Left hindlimb (tissue), 1 donor: ENCODE measurements at regions not wholly inside any gene's neighbourhood (a gene's known extent, or its start where the extent isn't known, plus 50 kb on each side); places are given as distances from the start of the nearest gene placed in this dataset.

Source experiments
- DNase-seq: peaks from one replicate; pipeline ENCODE4 v3.0.0-alpha.2; 2018

DNA sequence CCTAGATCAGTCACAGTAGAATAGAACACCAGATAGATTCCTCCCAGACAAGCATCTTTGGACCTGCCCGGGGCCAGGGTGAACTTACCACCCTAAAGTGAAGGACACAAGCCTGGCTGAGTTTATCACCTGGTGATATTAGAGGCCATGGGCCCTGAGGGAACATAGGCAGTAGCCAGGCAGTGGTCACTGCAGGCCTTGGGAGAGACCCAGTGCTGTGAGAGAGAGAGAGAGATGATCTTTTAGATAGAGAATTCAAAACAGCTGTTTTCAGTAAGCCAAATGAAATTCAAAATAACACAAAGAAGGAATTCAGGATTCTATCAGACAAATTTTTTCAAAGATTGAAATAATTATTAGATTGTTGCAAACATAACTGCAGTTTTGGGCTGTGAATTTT, 1679.9 kb downstream of the EFNB2 start:
- no peak for DNase-seq

DNA sequence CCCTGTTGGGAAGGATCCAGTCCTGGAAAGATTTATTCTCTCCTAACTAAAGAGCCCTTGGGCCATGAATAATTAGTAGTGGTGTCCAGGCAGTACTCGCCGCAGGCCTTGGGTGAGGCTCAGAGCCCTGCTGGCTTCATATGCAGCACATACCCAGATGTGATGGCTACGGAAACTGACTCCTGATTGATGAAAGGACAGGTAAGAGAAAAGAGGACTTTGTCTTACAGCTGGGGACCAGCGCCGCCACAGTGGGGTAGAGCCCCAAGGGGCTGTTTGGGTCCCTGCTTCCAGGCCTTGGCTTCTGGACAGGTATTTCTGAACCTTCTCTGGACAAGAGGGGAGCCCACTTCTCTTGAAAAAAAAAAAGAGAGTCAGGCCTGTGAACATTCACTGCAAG, 1680.8 kb downstream of the EFNB2 start:
- DNase-seq = no peak

DNA sequence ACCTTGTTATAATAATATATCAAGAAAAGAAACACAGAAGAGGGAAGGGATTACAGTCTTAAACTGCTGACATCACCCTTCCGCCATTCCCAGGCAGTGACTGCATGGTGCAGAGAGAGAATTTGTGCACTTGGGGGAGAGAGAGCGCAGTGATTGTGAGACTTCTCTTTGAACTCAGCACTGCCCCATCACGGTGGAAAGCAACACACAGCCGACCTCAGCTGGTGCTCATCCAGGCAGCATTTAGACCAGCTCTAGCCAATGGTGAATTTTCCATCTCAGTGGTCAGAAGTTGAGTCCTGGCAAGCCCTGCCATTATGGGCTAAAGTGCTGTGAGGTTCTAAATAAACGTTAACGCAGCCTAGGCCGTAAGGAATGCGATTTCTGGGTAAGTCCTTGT, 1681.5 kb downstream of the EFNB2 start:
- DNase-seq = no peak

DNA sequence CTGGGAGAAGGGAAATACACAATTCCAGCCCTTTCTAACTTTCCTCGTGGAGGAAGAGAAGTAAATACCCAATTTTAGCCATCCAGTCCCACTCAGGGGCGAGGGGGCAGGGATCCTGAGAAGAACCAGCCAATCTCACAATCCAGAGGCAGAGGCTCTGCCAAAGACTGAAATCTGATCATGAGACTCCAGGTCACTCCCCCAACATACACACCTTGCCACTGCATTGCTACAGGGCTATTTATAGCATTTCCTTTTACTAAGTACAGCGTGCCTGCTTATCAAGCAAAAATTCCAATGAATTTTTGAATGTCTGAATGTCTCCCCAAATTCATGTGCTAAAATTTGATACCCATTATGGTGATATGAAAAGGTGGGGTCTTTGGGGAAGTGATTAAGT, 1687.5 kb downstream of the EFNB2 start:
- no peak for DNase-seq

DNA sequence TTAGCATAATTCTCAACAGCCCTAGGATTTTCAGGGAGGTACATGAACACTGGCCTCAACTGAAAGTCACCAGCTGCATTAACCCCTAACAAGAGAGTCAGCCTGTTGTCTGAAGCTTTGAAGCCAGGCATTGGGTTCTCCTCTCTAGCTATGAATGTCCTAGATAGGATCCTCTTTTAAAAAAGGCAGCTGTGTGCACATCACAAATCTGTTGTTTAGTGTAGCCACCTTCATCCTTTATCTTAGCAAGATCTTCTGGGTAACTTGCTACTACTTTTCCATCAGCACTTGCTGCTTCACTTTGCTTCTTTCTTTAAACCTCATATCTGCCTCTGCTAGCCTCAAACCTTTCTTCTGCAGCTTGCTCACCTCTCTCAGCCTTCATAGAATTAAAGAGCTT, 1692.1 kb downstream of the EFNB2 start:
- DNase-seq = no peak

DNA sequence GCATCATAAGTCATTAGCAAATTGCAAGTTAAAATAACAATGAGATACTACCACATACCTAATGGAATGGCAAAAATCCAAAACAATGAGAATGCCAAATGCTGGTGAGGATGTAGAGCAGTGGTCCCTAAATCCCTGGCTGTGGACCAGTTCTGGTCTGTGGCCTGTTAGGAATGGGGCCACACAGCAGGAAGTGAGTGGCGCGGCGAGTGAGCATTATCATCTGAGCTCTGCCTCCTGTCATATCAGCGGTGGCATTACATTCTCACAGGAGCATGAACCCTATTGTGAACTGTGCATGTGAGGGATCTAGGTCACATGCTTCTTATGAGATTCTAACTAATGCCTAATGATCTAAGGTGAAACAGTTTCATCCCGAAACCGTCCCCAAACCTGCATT, 1694.4 kb downstream of the EFNB2 start:
- DNase-seq = no peak

DNA sequence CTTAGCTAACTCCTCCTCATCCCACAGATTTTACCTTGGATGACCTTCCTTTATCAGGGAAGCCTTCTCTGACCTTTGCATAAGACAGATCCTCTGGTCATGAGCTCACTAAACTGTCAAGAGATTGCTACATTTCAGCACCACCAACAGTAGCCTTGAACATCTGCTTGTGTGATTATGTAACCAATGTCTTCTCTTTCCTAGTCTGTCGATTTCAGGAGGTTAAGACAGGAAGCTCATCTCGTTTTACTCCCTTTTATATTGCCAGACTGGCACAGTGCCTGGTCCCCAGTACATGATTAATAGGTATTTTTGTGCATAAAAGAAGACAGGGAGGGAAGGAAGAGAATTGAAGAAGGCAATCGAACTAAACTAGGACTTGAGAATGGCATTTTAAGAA, 1697.7 kb downstream of the EFNB2 start:
- DNase-seq = no peak

DNA sequence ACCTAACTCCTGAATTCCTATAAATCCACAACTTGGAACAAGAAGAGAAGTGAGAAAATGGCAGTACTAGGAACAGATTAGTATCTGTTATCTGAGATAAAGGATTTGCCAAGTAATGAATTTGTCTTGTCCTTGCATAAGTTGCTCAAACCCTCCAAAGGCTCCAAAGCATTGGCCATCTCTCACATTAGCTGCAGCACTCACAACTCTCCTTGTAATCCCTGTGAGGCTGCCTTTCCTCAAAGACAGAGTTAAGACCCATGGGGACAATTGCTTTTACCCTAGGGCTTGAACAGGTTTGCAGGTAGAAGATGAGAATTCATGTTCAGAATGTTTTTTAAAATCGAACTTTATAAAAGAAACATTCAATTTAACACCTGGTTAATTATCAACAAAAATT, 1702.2 kb downstream of the EFNB2 start:
- no peak for DNase-seq

DNA sequence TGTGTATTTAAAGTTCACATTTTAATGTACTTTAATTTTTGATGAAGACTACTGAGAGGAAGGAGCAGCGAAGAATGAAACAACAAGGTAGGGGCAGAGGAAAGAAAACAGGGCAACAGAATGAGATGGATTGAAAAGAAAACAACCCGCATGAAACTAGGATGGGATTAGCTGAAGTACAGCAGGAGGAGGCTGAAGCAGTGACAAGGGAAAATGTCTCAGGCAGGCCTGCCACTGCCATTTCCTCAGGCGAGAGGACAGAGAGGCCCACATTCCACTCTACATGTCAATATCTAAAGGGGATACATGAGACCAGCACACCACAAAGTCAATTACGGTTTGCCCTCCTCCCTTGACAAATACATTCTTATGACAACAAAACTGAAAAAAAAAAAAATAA, 1703.2 kb downstream of the EFNB2 start:
- DNase-seq = no peak

DNA sequence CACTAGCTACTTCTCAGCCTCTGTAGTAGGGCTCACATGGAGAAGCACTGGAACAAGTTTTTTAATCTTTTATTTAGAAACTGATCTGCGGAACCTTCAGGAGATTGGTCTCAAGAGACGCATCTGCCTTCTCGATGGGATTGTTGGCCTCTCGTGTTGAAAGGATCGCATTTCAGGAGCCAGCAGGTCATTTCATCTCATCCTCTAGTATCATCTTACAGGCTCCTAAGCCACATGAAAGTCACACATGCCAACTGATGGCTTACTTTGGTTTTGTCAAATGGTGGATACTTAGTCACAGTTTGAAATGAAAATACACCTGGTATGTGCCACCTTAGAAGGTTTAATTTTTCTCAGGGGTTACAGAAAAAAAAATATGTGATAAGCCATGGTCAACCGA, 1703.6 kb downstream of the EFNB2 start:
- DNase-seq = no peak

DNA sequence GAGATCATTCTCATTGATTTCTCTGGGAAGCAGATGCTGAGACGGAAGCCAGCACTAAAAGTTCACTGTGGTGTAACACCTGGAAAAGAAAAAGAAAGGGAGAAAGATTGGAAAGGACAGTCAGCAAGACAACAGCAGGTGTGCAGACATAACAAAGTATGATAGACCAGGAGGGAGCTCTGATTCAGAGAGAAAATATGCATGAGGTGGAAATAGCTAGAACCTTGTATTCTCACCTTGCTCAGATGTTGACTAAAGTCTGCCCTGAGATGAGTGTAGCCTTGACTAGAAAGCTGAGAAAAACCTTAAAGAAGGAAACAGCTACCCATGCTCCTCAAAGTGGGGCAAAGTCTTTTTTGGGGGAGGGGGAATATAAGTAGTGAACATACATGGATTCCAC, 1711.8 kb downstream of the EFNB2 start:
- no peak for DNase-seq

DNA sequence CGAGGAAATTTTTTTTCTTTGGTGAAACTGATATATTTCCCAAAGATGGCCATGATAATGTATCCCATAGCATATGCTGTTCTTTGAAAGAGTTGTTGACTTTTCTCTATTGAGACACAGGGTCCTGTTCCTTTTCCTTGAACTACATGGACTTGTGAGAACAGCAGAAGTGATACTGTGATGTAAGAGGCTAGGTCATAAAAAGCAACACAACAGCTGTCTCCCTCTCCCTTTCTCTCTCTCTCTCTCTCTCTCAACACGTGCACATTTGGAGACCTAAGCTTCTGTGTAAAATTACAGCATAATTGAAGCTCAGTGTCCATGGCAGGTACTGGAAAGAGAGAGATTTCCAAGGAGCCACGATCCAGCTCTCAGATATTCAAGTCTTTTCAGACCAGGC, 1712.4 kb downstream of the EFNB2 start:
- no peak for DNase-seq

DNA sequence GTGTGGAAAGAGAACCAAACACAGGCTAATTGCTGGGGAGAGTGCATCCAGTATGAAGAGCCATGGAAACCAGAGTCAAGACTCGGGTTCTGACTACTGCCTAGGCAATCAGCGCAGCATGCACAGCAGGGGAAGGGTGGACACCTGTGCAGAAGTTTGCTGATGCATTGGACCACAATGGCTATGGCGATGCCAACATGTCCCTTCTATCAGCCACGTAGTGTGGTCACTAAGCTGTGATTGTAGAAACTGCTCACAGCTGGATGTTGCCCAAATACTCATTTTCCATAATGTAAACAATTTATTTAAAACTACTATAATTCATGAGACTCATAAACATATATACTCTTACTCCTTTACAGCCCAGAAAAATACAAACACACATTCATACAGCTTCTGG, 1718.2 kb downstream of the EFNB2 start:
- DNase-seq = no peak

DNA sequence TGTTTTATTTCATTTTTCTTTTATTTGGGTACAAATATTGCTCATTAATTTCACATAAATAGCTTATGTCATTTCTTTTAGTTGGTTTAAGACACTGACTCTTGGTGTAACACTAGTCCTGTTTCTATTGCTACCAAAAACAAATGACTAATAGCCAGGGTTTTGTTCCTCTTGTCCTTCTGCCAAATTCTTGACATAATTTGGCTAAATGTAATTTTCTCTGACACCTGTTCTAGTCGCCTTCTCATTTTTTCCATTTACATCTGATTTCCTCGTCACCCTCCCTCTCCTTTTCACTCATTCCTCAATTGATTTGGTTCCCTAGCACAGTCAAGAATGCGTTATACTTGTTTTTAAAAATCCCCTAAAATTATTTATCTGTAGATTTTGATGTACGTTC, 1718.7 kb downstream of the EFNB2 start:
- no peak for DNase-seq

DNA sequence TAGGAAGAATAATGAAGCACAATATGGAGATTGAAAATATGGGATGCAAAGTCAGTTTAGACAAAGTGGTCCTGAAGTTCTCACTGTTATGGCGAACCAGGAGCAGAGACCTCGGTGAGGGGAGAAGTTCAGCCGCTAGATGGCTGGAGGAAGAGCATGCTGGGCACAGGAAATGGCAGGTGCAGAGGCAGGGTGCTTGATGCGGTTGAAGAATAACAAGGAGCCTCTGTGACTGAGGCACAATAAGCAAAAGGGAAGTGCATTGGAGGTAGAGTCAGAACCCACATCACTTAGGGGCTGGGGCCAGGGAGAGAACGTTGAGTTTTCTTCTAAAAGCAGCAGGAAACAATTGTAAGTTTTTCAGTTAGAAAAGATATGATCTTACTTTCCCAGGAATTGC, 1725.2 kb downstream of the EFNB2 start:
- DNase-seq = no peak

DNA sequence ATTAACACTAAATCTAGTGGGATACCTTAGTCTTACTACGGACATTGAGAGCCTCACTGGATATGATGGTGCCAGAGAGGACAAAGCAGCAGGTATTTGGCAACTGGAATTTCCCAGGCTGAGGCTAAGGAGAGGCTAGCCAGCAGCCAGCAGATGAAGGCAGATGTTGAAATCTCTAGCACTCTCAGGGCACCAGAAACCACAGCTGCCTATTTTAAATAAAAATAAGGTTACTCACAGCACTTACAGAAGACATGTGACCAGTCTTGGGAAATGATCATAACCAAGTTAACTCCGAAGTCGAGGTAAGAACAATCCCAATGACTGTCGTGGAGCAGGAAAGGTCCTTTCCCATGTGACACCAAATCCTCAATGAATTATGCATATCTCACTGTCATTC, 1726.0 kb downstream of the EFNB2 start:
- no peak for DNase-seq

DNA sequence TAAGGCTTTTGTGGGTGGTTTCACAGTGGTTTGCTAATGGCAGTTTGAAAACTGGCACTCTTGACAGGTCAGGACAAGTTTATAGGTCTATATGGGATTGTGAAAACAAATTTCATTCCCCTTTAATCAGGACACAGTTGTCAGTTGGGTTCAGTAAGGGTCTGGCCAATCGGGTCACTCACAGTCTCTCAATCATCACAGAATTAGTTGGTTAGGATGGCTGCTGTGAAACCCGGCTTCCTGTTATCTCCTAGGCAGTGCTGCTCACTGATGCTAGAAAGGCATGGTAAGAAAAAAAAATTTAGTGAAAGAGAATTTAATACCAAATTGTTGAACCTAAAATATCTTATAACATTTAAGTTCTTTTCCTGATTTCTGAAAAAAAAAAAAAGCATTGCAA, 1730.1 kb downstream of the EFNB2 start:
- DNase-seq = no peak

DNA sequence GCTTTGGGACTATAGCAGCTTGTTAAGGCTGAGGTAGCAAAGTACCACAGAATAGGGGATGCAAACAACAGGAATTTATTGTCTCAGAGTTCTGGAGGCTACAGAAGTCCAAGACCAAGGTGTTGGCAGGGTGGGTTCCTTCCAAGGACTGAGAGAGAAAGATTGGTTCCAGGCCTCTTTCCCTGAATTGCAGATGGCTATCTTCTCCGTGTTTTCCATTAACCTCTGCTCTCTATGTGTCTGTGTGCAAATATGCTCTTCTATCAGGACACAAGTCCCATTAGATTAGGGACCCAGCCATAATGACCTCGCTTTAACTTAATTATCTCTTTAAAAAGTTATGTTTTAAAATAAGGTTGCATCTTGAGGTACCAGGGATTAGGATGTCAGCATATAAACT, 1732.9 kb upstream of the SLC10A2 start:
- no peak for DNase-seq

DNA sequence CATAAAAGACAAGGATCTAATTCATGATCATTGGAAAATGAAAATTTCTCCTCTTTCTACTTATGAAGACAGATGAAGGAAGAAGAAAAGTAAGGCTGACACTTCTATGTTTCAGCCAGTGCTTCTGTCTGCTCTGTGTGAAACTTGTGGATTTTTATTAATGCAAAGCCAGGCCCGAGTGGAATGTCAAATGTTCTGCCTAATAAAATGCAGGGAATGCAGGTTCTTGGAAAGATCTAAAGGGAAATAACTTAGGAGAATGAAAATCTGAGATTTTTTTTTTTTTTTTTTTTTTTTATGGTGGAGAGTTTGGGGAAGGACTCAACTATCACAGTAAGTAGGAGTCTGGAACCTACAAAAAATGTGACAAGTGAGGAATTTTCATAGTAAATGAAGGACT, 1732.3 kb upstream of the SLC10A2 start:
- DNase-seq = no peak

DNA sequence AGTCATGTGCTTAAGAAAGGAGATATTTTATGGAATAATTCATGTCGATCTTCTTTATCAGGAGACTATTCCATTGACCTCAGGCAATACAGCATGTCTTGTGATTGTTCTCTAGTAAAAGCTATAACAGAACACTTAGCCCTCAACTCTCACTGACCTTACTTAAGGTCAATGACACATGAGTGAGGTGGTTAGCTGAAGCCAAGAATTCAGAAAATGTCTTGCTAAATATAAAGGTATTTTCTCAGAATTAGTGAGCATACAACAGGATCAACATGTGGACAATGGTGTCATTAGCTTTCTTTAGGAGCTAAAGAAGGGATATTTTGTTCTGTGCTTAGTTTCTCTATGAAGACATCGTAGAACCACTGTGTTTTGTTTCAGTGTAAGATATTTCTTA, 1730.4 kb upstream of the SLC10A2 start:
- DNase-seq = no peak

DNA sequence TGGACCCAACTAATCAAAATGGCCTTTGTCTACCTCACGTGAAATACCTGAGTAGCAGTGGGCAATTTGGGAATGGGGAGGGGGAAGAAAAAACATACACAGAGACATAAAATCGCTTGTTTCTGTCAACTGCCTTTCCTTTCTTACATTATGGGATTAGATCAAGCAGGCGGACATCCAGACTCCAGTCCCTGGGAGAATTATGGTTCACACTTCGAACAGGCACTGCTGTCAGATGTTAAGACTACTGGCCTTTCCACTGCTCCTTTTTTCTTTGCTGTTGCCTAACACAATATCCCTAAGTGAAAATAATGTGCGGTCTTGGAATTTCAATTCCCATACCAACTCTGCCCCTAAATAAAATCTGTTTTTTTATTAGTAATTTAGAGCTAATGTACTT, 1719.7 kb upstream of the SLC10A2 start:
- no peak for DNase-seq

DNA sequence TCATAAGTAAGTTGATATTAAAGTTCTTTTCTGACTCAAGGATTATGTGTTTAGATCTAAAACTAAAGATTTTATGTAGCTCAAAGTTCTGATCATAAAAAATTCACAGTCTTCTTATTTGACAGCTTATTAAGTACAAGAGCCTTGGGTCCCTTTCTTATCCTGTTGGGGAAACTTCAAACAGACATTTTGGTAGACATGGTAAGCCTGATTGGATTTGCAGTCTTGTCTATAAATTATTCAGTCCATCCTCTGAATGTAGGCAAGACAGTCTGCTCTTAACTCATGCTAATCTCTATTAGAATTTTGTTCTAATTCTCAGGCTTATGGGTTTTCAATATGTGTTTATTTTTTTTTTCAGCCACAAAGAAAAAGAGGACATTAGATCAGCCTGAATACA, 1718.7 kb upstream of the SLC10A2 start:
- no peak for DNase-seq

DNA sequence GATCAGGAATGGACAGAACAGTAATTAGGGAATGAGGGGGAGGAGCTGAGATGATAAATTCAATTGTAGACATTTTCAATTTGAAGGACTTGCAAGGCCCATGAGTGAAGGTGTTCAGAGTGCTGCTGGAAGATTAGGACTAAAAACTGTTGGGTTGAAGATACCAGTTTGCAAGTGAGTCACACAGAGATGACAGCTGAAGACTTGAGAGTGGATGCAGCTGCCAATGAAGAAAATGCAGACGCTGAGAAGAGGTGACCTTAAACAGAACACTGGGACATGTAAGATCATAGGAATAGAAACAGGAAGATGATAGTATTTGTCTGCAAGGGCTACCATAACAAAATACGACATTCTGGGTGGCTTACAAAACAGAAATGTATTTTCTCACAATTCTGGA, 1716.5 kb upstream of the SLC10A2 start:
- no peak for DNase-seq

DNA sequence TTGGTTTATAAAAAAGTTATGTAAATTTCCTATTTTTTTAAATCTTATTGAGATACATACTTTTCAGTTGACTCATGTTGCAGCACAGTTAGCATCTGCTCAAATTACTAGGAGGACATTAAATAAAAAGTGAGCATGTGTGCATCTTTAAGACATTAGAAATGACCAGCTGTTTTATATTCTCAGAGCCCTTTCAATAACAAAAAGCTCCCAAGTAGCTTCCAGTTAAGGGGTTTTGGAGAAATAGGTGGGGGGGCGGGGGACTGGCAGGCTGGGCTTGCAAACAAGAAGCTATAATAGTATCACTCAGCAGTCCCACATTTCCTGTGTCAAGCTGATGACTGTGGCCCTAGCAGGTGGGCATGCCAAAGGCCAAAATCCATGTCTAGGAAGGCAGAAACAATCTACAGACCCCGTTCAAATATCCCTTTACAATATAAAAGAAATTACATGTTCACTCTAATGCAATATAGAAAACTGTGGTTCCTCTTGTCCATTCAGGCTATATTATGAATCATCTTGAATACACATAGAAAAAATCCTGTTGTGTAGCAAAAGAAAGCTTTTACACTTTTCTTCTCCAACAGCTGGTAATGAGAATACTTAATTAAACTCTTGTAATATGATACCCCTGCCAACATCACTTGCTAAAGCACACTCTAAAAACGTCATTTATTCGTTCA, 1713.2 kb upstream of the SLC10A2 start:
- no peak for DNase-seq

DNA sequence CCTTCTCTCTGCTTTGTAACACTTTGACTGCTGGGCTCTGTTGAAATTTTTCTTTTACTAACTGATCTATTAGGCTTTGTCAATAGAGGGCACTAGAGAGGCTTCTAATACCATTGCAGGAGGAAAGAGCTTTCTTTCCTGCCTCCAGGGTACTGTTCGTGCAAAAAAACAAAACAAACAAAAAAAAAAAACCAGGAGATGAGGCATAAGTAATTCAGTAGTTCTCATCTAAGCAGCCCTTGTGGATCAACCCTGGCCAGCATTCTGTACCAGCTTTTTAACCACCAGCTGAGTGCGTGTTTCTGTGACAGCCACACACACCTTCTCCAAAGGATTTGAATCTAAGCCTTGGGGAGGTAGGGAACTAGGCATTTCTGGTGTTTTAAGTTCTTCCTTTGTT, 1707.6 kb upstream of the SLC10A2 start:
- DNase-seq = no peak

DNA sequence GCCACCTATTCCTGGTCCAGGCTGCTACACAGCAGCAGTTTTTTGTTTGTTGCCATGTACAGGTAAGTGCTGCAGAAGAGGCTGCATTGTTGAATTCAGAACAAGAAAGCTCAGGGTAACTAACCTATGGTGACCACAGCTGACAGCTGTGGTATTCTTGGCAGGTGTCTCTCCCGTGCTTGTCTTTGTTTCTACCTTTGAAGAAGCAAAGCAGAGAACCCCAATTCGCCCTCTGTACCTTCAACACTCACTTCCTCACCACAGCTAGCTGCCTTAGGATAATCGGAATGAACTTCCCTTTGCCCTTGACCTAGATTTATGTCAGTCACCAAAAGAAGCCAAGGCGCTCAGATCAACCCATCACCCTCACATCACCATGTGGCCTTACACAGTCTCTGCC, 1703.3 kb upstream of the SLC10A2 start:
- DNase-seq = no peak
